ENCODE measurements at regions not wholly inside any gene's neighbourhood (a gene's known extent, or its start where the extent isn't known, plus 50 kb on each side); places are given as distances from the start of the nearest gene placed in this dataset.

DNA sequence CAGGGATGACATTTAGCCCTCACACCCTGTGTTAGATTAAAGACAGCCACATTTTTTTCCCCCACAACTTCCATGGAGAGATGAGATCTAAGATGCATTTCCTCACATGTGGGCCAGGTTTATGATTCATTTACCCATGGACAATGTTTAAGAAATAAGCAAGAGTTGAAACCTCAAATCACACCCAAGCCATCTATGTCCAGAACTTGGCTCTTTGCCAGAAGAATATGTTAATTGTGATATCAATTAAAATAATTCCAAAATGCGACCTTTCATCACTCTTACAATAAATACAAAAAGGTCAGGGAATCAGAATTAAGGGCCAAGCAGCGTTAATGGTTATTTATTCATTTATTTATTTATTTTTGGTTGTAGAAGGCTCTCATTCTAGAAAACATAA lies 1376.9 kb upstream of the TMEM132C start:
- TF ChIP-seq, protein P1, sequence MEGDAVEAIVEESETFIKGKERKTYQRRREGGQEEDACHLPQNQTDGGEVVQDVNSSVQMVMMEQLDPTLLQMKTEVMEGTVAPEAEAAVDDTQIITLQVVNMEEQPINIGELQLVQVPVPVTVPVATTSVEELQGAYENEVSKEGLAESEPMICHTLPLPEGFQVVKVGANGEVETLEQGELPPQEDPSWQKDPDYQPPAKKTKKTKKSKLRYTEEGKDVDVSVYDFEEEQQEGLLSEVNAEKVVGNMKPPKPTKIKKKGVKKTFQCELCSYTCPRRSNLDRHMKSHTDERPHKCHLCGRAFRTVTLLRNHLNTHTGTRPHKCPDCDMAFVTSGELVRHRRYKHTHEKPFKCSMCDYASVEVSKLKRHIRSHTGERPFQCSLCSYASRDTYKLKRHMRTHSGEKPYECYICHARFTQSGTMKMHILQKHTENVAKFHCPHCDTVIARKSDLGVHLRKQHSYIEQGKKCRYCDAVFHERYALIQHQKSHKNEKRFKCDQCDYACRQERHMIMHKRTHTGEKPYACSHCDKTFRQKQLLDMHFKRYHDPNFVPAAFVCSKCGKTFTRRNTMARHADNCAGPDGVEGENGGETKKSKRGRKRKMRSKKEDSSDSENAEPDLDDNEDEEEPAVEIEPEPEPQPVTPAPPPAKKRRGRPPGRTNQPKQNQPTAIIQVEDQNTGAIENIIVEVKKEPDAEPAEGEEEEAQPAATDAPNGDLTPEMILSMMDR (IDR thresholded peaks at IDR 0.05 in 4 of 5, conservative IDR thresholded peaks at IDR 0.05 in 1 of 5), result no peak
- TF ChIP-seq POLR2A (IDR thresholded peaks at IDR 0.05), result no peak

Data from gastrocnemius medialis (tissue), 4 donors.